HT-29 (cell line): ENCODE measurements at regions not wholly inside any gene's neighbourhood (a gene's known extent, or its start where the extent isn't known, plus 50 kb on each side); places are given as distances from the start of the nearest gene placed in this dataset.

Experiments
- DNase-seq: peaks from one replicate; pipeline ENCODE4 v3.0.0-alpha.2; 2015; ENCODE audit warnings: low spot score

- no peak for DNase-seq
Measured at GRCh38 chr10:33388382-33388781, 53.9 kb upstream of the NRP1 start.

- DNase-seq: no peak
Measured at GRCh38 chr10:33387720-33388119, 53.3 kb upstream of the NRP1 start.

- DNase-seq: no peak
Measured at GRCh38 chr10:33386926-33387325, 52.5 kb upstream of the NRP1 start.

GRCh38 chr10:33385686-33386085 is 51.2 kb upstream of the NRP1 start:
- no peak for DNase-seq

- no peak for DNase-seq
Measured at GRCh38 chr10:33385015-33385414, 50.5 kb upstream of the NRP1 start.
